ENCODE measurements at regions not wholly inside any gene's neighbourhood (a gene's known extent, or its start where the extent isn't known, plus 50 kb on each side); places are given as distances from the start of the nearest gene placed in this dataset.

DNA sequence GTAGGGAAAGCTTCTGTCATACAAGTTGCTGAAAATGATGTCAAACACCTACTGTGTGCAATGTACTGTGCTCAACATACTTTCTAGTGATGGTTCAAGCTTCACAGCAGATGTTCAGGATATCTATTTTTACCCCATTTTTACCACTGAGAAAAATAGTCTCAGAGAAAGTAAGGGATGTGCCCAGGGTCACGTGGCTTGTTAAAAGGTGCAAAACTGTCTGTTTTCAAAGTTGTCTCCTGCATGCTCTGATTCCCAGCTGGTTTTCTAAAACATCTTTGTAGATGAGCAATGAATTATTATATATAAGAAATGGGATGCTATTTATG, 145.5 kb upstream of the LHCGR start:
- H3K9me3 ChIP-seq: no peaks in the 10 kb centered on the region
- no peak for ATAC-seq
- no peaks in the 10 kb centered on the region for H3K27me3 ChIP-seq
- H3K36me3 ChIP-seq: no peaks in the 10 kb centered on the region
- no peaks in the 10 kb centered on the region for H3K4me1 ChIP-seq
- H3K4me3 ChIP-seq: no peak overlapping the region
- TF ChIP-seq, protein P1, sequence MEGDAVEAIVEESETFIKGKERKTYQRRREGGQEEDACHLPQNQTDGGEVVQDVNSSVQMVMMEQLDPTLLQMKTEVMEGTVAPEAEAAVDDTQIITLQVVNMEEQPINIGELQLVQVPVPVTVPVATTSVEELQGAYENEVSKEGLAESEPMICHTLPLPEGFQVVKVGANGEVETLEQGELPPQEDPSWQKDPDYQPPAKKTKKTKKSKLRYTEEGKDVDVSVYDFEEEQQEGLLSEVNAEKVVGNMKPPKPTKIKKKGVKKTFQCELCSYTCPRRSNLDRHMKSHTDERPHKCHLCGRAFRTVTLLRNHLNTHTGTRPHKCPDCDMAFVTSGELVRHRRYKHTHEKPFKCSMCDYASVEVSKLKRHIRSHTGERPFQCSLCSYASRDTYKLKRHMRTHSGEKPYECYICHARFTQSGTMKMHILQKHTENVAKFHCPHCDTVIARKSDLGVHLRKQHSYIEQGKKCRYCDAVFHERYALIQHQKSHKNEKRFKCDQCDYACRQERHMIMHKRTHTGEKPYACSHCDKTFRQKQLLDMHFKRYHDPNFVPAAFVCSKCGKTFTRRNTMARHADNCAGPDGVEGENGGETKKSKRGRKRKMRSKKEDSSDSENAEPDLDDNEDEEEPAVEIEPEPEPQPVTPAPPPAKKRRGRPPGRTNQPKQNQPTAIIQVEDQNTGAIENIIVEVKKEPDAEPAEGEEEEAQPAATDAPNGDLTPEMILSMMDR (IDR thresholded peaks at IDR 0.05): no peak
- no peak for DNase-seq
- intact Hi-C loops (cut with DNase I): no loop called here
- no peak overlapping the region for H3K27ac ChIP-seq

GRCh38 chr2:48900321-48901014, 144.9 kb upstream of the LHCGR start:
- TF ChIP-seq, protein P1 (IDR thresholded peaks at IDR 0.05): no peak

GRCh38 chr2:48896870-48897269, 141.3 kb upstream of the LHCGR start:
- no peaks in the 10 kb centered on the region for H3K36me3 ChIP-seq
- H3K27me3 ChIP-seq: no peaks in the 10 kb centered on the region
- ATAC-seq: no peak
- H3K4me1 ChIP-seq: no peaks in the 10 kb centered on the region
- intact Hi-C loops (cut with DNase I): no loop called here
- no peak overlapping the region for H3K27ac ChIP-seq
- no peak for DNase-seq
- no peaks in the 10 kb centered on the region for H3K9me3 ChIP-seq
- H3K4me3 ChIP-seq: no peak overlapping the region
- TF ChIP-seq, protein P1 (IDR thresholded peaks at IDR 0.05): no peak

More at GRCh38 chr2:48900321-48901014, 144.9 kb upstream of the LHCGR start:
- DNase-seq (no peak), ATAC-seq (no peak)
- no peaks in the 10 kb centered on the region for H3K4me1 ChIP-seq
- no peak overlapping the region for H3K4me3 ChIP-seq
- H3K9me3 ChIP-seq: no peaks in the 10 kb centered on the region
- no peaks in the 10 kb centered on the region for H3K36me3 ChIP-seq
- H3K27me3 ChIP-seq: no peaks in the 10 kb centered on the region
- H3K27ac ChIP-seq: no peak overlapping the region
- intact Hi-C loops (cut with DNase I): no loop called here

DNA sequence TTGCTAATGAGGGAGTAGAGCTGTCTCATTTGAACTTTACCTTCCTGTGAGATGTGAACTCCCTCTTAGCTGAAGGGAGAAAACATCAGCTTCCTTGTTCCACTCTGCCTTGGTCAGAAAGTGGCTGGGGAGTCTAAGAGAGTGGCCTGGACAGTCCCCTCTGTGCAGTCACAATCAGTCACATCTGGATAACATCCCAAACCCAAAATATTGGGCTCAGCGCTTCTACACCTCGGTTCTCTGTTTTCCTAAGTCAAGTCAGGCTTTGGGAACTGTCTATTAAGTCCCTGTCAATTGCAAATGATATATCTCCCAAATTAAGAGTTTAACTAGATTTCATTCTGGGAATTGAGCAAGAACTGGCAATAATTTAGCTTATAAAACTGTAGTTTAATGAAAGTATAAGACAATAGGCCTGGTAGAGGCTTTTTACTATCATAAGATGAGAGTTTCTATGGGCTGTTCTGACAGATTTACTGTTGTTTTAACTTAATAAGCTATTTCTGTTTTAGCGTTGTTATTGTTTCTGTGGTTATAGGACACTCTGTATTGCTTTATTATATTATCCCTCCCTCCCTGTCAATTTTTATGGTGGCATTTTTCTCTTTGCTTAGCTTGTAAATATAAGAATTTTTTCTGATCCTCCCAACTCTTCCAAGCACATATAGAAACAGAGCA, 135.1 kb upstream of the LHCGR start:
- ATAC-seq (no peak), DNase-seq (no peak)
- TF ChIP-seq, protein P1 (IDR thresholded peaks at IDR 0.05): no peak
- Histone ChIP-seq H3K27ac (no peak overlapping the region), H3K27me3 (no peaks in the 10 kb centered on the region), H3K4me3 (no peak overlapping the region), H3K36me3 (no peaks in the 10 kb centered on the region), H3K9me3 (no peaks in the 10 kb centered on the region), H3K4me1 (no peaks in the 10 kb centered on the region)
- intact Hi-C loops (cut with DNase I): no loop called here

GRCh38 chr2:48888066-48888465, 132.5 kb upstream of the LHCGR start:
- intact Hi-C loops (cut with DNase I): no loop called here
- Histone ChIP-seq H3K27ac (no peak overlapping the region), H3K4me3 (no peak overlapping the region), H3K9me3 (no peaks in the 10 kb centered on the region), H3K4me1 (no peaks in the 10 kb centered on the region), H3K27me3 (no peaks in the 10 kb centered on the region), H3K36me3 (no peaks in the 10 kb centered on the region)
- TF ChIP-seq, protein P1 (IDR thresholded peaks at IDR 0.05): no peak
- no peak for DNase-seq
- ATAC-seq: no peak

Data from upper lobe of right lung (tissue), 1 donor.